NB4 (cell line): ENCODE measurements at regions not wholly inside any gene's neighbourhood (a gene's known extent, or its start where the extent isn't known, plus 50 kb on each side); places are given as distances from the start of the nearest gene placed in this dataset.

Source experiments
- MYC ChIP-seq: IDR thresholded peaks from 2 replicates; pipeline ENCODE4 v1.6.1; 2011; ENCODE audit warnings: low read depth, low read length
- POLR2A ChIP-seq: IDR thresholded peaks from 2 replicates; pipeline ENCODE4 v1.6.1; 2011; ENCODE audit warnings: mild to moderate bottlenecking; ENCODE audit not compliant: insufficient read length; ENCODE audit errors: extremely low read depth
- TF ChIP-seq, protein P1 (sequence below): IDR thresholded peaks from one replicate; pipeline ENCODE4 v1.5.1; 2012; ENCODE audit warnings: low read depth, low read length

DNA sequence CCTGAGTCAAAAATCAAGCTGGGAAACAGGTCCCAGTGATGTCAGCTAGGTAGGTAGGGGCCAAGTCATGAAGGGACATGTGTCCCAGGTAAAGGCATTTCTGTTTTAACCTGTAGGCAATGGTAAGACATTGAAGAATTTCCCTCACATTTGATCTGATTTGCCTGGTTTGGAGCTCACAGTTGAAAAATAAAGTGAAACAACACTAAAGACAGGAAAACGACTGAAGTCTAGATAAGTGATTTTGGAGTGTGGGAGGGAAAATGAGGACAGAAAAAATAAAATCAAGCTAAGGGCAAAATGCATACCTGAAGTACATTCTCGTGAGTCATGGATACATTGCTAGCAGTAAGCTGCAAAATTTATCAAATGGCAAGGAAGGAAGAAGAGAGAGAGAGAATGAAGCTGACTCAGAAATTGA is 169.9 kb downstream of the SKIDA1 start:
- TF ChIP-seq POLR2A (no peak), MYC (no peak)
- TF ChIP-seq, protein P1, sequence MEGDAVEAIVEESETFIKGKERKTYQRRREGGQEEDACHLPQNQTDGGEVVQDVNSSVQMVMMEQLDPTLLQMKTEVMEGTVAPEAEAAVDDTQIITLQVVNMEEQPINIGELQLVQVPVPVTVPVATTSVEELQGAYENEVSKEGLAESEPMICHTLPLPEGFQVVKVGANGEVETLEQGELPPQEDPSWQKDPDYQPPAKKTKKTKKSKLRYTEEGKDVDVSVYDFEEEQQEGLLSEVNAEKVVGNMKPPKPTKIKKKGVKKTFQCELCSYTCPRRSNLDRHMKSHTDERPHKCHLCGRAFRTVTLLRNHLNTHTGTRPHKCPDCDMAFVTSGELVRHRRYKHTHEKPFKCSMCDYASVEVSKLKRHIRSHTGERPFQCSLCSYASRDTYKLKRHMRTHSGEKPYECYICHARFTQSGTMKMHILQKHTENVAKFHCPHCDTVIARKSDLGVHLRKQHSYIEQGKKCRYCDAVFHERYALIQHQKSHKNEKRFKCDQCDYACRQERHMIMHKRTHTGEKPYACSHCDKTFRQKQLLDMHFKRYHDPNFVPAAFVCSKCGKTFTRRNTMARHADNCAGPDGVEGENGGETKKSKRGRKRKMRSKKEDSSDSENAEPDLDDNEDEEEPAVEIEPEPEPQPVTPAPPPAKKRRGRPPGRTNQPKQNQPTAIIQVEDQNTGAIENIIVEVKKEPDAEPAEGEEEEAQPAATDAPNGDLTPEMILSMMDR, result no peak
